Lower leg skin (tissue), 4 donors: ENCODE measurements at regions not wholly inside any gene's neighbourhood (a gene's known extent, or its start where the extent isn't known, plus 50 kb on each side); places are given as distances from the start of the nearest gene placed in this dataset.

Experiments used
- DNase-seq, 2 donors: peaks; one replicate each; pipeline ENCODE4 v3.0.0-alpha.2; 2019; ENCODE audit warnings: low spot score in 2 of 2
- H3K4me3 ChIP-seq: fragments of 200-600 bp; sonication (generic); 2 replicates; pipeline ENCODE4 v1.5.1; 2017; ENCODE audit warnings: mild to moderate bottlenecking, low read depth; ENCODE audit not compliant: poor library complexity, severe bottlenecking
- POLR2A ChIP-seq, 2 donors: fragments of 450-650 bp; IDR thresholded peaks; one replicate each; pipeline ENCODE4 v1.6.1; 2016 to 2017; ENCODE audit warnings: antibody characterized with exemption in 2 of 2, mild to moderate bottlenecking in 1 of 2, moderate library complexity in 1 of 2
- WGBS, 2 donors: methylation state at CpG; one replicate each; pipeline ENCODE4 v1.1.5; 2018; 5-methylcytosine and 5-hydroxymethylcytosine counted together
- intact Hi-C: fragments of 100-400 bp; cut with DNase I; formaldehyde crosslinking; loops from one replicate; pipeline ENCODE4 v1.15.0; 2023; ENCODE audit warnings: low total_unique reads
- TF ChIP-seq, protein P1 (sequence below), 3 donors: fragments of 450-650 bp; IDR thresholded peaks; one replicate each; pipeline ENCODE4 v1.5.1; 2016; ENCODE audit warnings: antibody characterized with exemption in 3 of 3, mild to moderate bottlenecking in 3 of 3, moderate library complexity in 2 of 3

GRCh38 chr14:58861586-58861985 lies 223.8 kb downstream of the DACT1 start:
- intact Hi-C loops = no loop called here

DNA sequence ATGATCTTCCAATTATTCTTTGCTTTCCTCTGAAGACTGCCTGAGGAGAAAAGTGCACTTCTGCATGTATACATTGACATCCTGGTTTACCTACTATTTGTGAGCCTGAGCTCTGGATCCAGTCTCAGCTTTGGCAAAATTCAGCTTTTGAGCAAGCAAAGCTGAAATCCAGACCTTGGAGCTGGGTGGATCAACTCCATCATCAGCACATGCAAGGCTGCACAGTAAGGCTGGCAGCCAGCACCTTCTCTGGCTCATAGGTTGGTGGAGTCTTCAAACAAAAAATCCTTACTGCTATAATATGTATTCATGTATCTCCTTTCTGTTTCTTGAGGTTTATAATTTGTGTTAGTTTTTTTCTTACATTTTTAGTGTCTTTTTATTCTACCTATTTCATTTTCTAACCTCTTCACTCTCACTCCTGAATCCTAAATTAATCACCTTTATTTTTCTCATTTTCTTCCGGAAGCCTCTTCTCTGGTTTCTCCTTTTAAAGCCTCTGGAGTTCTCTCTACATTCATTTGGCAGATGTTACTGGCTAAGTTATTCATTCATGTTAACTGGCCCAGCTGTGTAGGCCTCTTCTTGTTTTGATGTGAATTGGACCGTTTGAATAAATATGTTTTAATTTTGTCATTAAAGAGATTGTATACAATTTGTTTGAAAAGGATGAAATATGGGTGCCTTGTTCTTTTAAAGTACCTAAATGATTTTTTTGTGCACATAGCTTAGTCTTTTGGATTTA lies 224.8 kb downstream of the DACT1 start:
- no peak overlapping the region for H3K4me3 ChIP-seq
- DNase-seq = no peak
- 58 to 81% methylated on average over 2 of the region's 2 CpGs for WGBS, 2 donors
- intact Hi-C loops = no loop called here
- TF ChIP-seq POLR2A (IDR thresholded peaks at IDR 0.05) = no peak
- TF ChIP-seq, protein P1, sequence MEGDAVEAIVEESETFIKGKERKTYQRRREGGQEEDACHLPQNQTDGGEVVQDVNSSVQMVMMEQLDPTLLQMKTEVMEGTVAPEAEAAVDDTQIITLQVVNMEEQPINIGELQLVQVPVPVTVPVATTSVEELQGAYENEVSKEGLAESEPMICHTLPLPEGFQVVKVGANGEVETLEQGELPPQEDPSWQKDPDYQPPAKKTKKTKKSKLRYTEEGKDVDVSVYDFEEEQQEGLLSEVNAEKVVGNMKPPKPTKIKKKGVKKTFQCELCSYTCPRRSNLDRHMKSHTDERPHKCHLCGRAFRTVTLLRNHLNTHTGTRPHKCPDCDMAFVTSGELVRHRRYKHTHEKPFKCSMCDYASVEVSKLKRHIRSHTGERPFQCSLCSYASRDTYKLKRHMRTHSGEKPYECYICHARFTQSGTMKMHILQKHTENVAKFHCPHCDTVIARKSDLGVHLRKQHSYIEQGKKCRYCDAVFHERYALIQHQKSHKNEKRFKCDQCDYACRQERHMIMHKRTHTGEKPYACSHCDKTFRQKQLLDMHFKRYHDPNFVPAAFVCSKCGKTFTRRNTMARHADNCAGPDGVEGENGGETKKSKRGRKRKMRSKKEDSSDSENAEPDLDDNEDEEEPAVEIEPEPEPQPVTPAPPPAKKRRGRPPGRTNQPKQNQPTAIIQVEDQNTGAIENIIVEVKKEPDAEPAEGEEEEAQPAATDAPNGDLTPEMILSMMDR (IDR thresholded peaks at IDR 0.05) = no peak

More at GRCh38 chr14:58861586-58861985, 223.8 kb downstream of the DACT1 start:
- 66 to 80% methylated on average over 2 of the region's 2 CpGs for WGBS, 2 donors
- H3K4me3 ChIP-seq = no peak overlapping the region
- DNase-seq = no peak
- no peak for TF ChIP-seq POLR2A (IDR thresholded peaks at IDR 0.05)
- TF ChIP-seq, protein P1 (IDR thresholded peaks at IDR 0.05) = no peak

- TF ChIP-seq POLR2A (IDR thresholded peaks at IDR 0.05) = no peak
- TF ChIP-seq, protein P1 (IDR thresholded peaks at IDR 0.05) = no peak
- DNase-seq = no peak
- no peak overlapping the region for H3K4me3 ChIP-seq
- 85 to 86% methylated on average over 10 of the region's 10 CpGs for WGBS, 2 donors
- intact Hi-C loops = no loop called here
These were observed 226.0 kb downstream of the DACT1 start for GRCh38 chr14:58863661-58864345.

DNA sequence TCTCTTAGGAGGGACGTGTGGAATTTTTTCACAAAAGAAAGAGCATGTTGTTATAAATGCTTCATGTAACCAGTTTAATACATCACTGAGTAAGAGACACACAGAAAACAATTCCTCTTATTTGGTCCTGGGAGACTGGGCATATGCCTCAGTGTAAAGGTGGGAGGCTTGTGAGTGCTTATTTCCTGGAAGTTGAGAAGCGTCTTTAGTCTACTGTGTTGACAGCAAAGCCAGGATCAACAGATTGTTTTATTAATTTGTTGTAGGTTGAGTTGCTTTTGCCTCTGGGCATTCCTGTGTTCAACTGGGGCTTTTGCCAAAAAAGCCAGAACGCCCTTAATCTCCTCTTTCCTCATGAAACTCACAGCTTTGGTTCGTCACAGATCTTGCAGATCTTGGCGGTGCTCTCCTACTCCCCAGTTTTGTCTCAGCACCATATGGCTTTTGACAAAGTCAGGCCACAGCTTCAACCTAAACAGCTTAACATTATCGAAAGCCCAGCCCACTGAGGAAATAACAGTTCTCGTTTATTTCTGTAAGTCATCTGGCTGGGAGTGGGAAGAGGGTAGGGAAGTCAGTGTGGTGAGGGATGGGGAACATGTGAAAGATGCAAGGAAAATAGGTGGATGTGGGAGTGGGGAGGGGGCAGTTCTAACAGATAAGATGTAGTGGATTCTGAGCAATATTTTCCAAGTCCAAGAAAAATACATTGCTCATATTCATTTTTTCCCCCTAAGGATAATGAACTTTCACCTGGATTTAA lies 227.2 kb downstream of the DACT1 start:
- intact Hi-C loops = no loop called here
- WGBS, 2 donors = 38 to 47% methylated on average over 7 of the region's 7 CpGs
- DNase-seq = no peak

DNA sequence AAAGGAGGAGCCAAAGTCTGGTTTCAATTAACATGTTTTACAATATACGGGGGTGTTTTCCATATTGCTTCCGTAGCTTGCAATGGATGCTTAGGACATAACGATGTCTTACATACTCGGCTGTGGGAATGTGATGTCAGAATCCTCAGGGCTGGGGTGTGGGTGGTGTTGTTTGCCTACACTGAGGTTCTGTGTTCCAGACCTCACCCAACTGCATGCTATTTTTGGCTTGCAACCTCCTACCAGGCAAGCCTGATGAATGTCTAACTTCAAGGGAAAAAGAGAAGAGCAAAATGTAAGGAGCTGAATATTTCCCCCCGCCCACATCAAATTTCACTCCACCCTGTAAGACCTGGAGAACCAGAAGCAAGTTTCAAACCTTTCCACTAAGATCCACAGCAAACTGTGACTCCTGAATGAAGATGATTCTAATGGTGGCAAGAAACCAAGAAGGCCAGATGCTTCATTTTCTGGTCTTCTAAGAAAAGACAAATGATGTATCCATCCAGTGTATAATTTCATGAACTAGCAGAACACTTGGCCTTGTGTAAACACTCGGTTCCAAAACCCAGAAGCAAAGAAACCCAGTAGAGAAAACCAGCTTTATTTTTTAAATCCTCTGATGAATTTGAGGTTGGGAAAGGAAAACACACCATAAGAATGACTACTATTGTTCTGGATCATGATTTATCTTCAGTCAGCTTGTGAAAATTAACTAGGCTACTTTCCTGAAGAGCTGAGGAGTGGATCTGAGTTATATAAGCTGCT lies 227.9 kb downstream of the DACT1 start:
- H3K4me3 ChIP-seq = no peak overlapping the region
- WGBS, 2 donors = 62 to 63% methylated on average over 6 of the region's 6 CpGs
- no peak for DNase-seq
- intact Hi-C loops = no loop called here
- TF ChIP-seq, protein P1 (IDR thresholded peaks at IDR 0.05) = no peak
- TF ChIP-seq POLR2A (IDR thresholded peaks at IDR 0.05) = no peak

More for the DNA sequence above, 227.2 kb downstream of the DACT1 start:
- no peak for TF ChIP-seq POLR2A (IDR thresholded peaks at IDR 0.05)
- TF ChIP-seq, protein P1 (IDR thresholded peaks at IDR 0.05) = no peak
- no peak overlapping the region for H3K4me3 ChIP-seq
